ENCODE measurements at regions not wholly inside any gene's neighbourhood (a gene's known extent, or its start where the extent isn't known, plus 50 kb on each side); places are given as distances from the start of the nearest gene placed in this dataset.

- no peaks in the 10 kb centered on the region for H3K4me1 ChIP-seq (ENCODE audit: insufficient read depth, low read length)
- Mint-ChIP-seq H3K27me3 (ENCODE audit: low read depth, unreplicated experiment) (peaks cover 7% of the 10 kb centered on the region), H3K4me3 (ENCODE audit: unreplicated experiment) (no peak overlapping the region), H3K4me1 (ENCODE audit: low read depth, unreplicated experiment) (peaks cover 4% of the 10 kb centered on the region), H3K9me3 (ENCODE audit: unreplicated experiment) (peaks cover 12% of the 10 kb centered on the region), H3K36me3 (ENCODE audit: low read depth, unreplicated experiment) (no peaks in the 10 kb centered on the region), H3K27ac (ENCODE audit: unreplicated experiment) (no peak overlapping the region)
- H4K20me1 ChIP-seq (ENCODE audit: insufficient read depth, low read length): no peaks in the 10 kb centered on the region
- no peaks in the 10 kb centered on the region for H3K36me3 ChIP-seq (ENCODE audit: insufficient read depth, low read length)
- DNase-seq (ENCODE audit: low read depth) (no peak), FAIRE-seq (no peak)
- H3K9ac ChIP-seq (ENCODE audit: low read length): no peak overlapping the region
- no peaks in the 10 kb centered on the region for H3K9me3 ChIP-seq (ENCODE audit: insufficient read depth, low read depth, low read length)
- no peak for TF ChIP-seq EZH2 (IDR thresholded peaks at IDR 0.05; ENCODE audit: insufficient read depth, low read length)
- TF ChIP-seq CTCF (IDR thresholded peaks at IDR 0.05; ENCODE audit: insufficient read depth, low read depth, low read length): no peak
- no peak overlapping the region for H3K4me3 ChIP-seq (ENCODE audit: insufficient read depth, low read depth, low read length)
- H3K79me2 ChIP-seq (ENCODE audit: insufficient read depth, low read length): no peaks in the 10 kb centered on the region
- no peaks in the 10 kb centered on the region for H3K27me3 ChIP-seq (ENCODE audit: insufficient read depth, low read length)
- no peak overlapping the region for H2AFZ ChIP-seq (ENCODE audit: low read depth, low read length)
- no peak overlapping the region for H3K4me2 ChIP-seq (ENCODE audit: low read length)
- H3K27ac ChIP-seq (ENCODE audit: low read depth, low read length): no peak overlapping the region
Observed at GRCh38 chr3:72559385-72559784, 288.9 kb downstream of the SHQ1 start.

- no peak overlapping the region for H3K4me2 ChIP-seq (ENCODE audit: low read length)
- no peaks in the 10 kb centered on the region for H3K36me3 ChIP-seq (ENCODE audit: insufficient read depth, low read length)
- no peaks in the 10 kb centered on the region for H3K4me1 ChIP-seq (ENCODE audit: insufficient read depth, low read length)
- H3K27me3 Mint-ChIP-seq (ENCODE audit: low read depth, unreplicated experiment): peaks cover 7% of the 10 kb centered on the region
- no peak overlapping the region for H3K27ac Mint-ChIP-seq (ENCODE audit: unreplicated experiment)
- no peaks in the 10 kb centered on the region for H3K9me3 ChIP-seq (ENCODE audit: insufficient read depth, low read depth, low read length)
- H3K27ac ChIP-seq (ENCODE audit: low read depth, low read length): no peak overlapping the region
- H3K79me2 ChIP-seq (ENCODE audit: insufficient read depth, low read length): no peaks in the 10 kb centered on the region
- no peak overlapping the region for H2AFZ ChIP-seq (ENCODE audit: low read depth, low read length)
- no peak overlapping the region for H3K9ac ChIP-seq (ENCODE audit: low read length)
- no peaks in the 10 kb centered on the region for H3K36me3 Mint-ChIP-seq (ENCODE audit: low read depth, unreplicated experiment)
- H3K27me3 ChIP-seq (ENCODE audit: insufficient read depth, low read length): no peaks in the 10 kb centered on the region
- no peaks in the 10 kb centered on the region for H4K20me1 ChIP-seq (ENCODE audit: insufficient read depth, low read length)
- H3K4me3 ChIP-seq (ENCODE audit: insufficient read depth, low read depth, low read length): no peak overlapping the region
- peaks cover 4% of the 10 kb centered on the region for H3K4me1 Mint-ChIP-seq (ENCODE audit: low read depth, unreplicated experiment)
- no peak for TF ChIP-seq EZH2 (IDR thresholded peaks at IDR 0.05; ENCODE audit: insufficient read depth, low read length)
- TF ChIP-seq CTCF (IDR thresholded peaks at IDR 0.05; ENCODE audit: insufficient read depth, low read depth, low read length): no peak
- H3K4me3 Mint-ChIP-seq (ENCODE audit: unreplicated experiment): no peak overlapping the region
- FAIRE-seq (no peak), DNase-seq (ENCODE audit: low read depth) (no peak)
- H3K9me3 Mint-ChIP-seq (ENCODE audit: unreplicated experiment): peaks cover 12% of the 10 kb centered on the region
Observed at GRCh38 chr3:72558001-72558400, 290.2 kb downstream of the SHQ1 start.

- FAIRE-seq (no peak), DNase-seq (ENCODE audit: low read depth) (no peak)
- no peaks in the 10 kb centered on the region for H3K27me3 ChIP-seq (ENCODE audit: insufficient read depth, low read length)
- no peaks in the 10 kb centered on the region for H3K79me2 ChIP-seq (ENCODE audit: insufficient read depth, low read length)
- Mint-ChIP-seq H3K4me1 (ENCODE audit: low read depth, unreplicated experiment) (no peaks in the 10 kb centered on the region), H3K9me3 (ENCODE audit: unreplicated experiment) (peaks cover 9% of the 10 kb centered on the region), H3K27me3 (ENCODE audit: low read depth, unreplicated experiment) (peaks cover 10% of the 10 kb centered on the region), H3K36me3 (ENCODE audit: low read depth, unreplicated experiment) (no peaks in the 10 kb centered on the region), H3K27ac (ENCODE audit: unreplicated experiment) (peak overlapping the region; percentile 76), H3K4me3 (ENCODE audit: unreplicated experiment) (no peak overlapping the region)
- no peak overlapping the region for H3K4me3 ChIP-seq (ENCODE audit: insufficient read depth, low read depth, low read length)
- H3K4me1 ChIP-seq (ENCODE audit: insufficient read depth, low read length): no peaks in the 10 kb centered on the region
- no peaks in the 10 kb centered on the region for H3K9me3 ChIP-seq (ENCODE audit: insufficient read depth, low read depth, low read length)
- H2AFZ ChIP-seq (ENCODE audit: low read depth, low read length): no peak overlapping the region
- no peak overlapping the region for H3K9ac ChIP-seq (ENCODE audit: low read length)
- H3K27ac ChIP-seq (ENCODE audit: low read depth, low read length): no peak overlapping the region
- TF ChIP-seq CTCF (IDR thresholded peaks at IDR 0.05; ENCODE audit: insufficient read depth, low read depth, low read length): no peak
- no peak for TF ChIP-seq EZH2 (IDR thresholded peaks at IDR 0.05; ENCODE audit: insufficient read depth, low read length)
- no peak overlapping the region for H3K4me2 ChIP-seq (ENCODE audit: low read length)
- no peaks in the 10 kb centered on the region for H4K20me1 ChIP-seq (ENCODE audit: insufficient read depth, low read length)
- H3K36me3 ChIP-seq (ENCODE audit: insufficient read depth, low read length): no peaks in the 10 kb centered on the region
Observed at GRCh38 chr3:72555714-72556113, 292.5 kb downstream of the SHQ1 start.

Measured in astrocyte (in vitro differentiated cells and primary cell).